CD4-positive, alpha-beta memory T cell (primary cell): ENCODE measurements at regions not wholly inside any gene's neighbourhood (a gene's known extent, or its start where the extent isn't known, plus 50 kb on each side); places are given as distances from the start of the nearest gene placed in this dataset.
"Not testable (repeated sequence)": the region's sequence is repeated elsewhere in the genome, so short reads cannot be mapped to it uniquely, and the experiment has no call there.

Experiments
- CTCF ChIA-PET: fragments of 350-600 bp; sonication (Branson Sonifier 250); formaldehyde crosslinking; loops from one replicate; lab custom pipeline; 2021; ENCODE audit warnings: inconsistent platforms; ENCODE audit not compliant: partially characterized antibody; lab: Charles Lee
- POLR2A ChIA-PET: fragments of 350-600 bp; sonication (Branson Sonifier 250); formaldehyde crosslinking; loops from one replicate; lab custom pipeline; 2021; ENCODE audit not compliant: partially characterized antibody; lab: Charles Lee
- DNase-seq, 5 donors: peaks; one replicate each; pipeline versions ENCODE4 v3.0.0 to v3.0.0-alpha.2; 2020 to 2022; ENCODE audit warnings: mixed read lengths in 1 of 5
- H3K27ac ChIP-seq: one replicate; pipeline ENCODE4 v1.7.0; 2013; ENCODE audit warnings: low read depth, low read length
- H3K27me3 ChIP-seq: 2 replicates; pipeline ENCODE4 v1.7.0; 2013; ENCODE audit warnings: mild to moderate bottlenecking, low read length, moderate library complexity; ENCODE audit not compliant: insufficient read depth
- H3K36me3 ChIP-seq: 2 replicates; pipeline ENCODE4 v1.7.0; 2013; ENCODE audit warnings: mild to moderate bottlenecking, low read length, moderate library complexity; ENCODE audit not compliant: insufficient read depth
- H3K4me1 ChIP-seq: 2 replicates; pipeline ENCODE4 v1.7.0; 2013; ENCODE audit warnings: mild to moderate bottlenecking, low read length, moderate library complexity; ENCODE audit not compliant: insufficient read depth
- H3K4me3 ChIP-seq, 2 donors: one replicate each; pipeline ENCODE4 v1.7.0; 2013; ENCODE audit warnings: low read length in 2 of 2, mild to moderate bottlenecking in 1 of 2
- H3K9me3 ChIP-seq, 2 donors: one replicate each; pipeline ENCODE4 v1.7.0; 2013; ENCODE audit warnings: low read length in 2 of 2, control low read depth in 1 of 2; ENCODE audit not compliant: control insufficient read depth in 1 of 2
- H3K27ac Mint-ChIP-seq, 7 donors: one replicate each; pipeline ENCODE4 v1.8.0; 2020 to 2021; ENCODE audit warnings: mixed read lengths in 7 of 7, mild to moderate bottlenecking in 6 of 7, inconsistent platforms in 3 of 7, moderate library complexity in 3 of 7
- H3K27me3 Mint-ChIP-seq, 2 donors: one replicate each; pipeline ENCODE4 v1.8.0; 2020 to 2021; ENCODE audit warnings: mixed read lengths in 2 of 2
- H3K36me3 Mint-ChIP-seq, 2 donors: one replicate each; pipeline ENCODE4 v1.8.0; 2020 to 2021; ENCODE audit warnings: mixed read lengths in 2 of 2, inconsistent platforms in 1 of 2, mild to moderate bottlenecking in 1 of 2
- H3K4me1 Mint-ChIP-seq, 4 donors: one replicate each; pipeline ENCODE4 v1.8.0; 2020 to 2021; ENCODE audit warnings: mixed read lengths in 4 of 4, mild to moderate bottlenecking in 1 of 4
- H3K4me3 Mint-ChIP-seq, 8 donors: one replicate each; pipeline ENCODE4 v1.8.0; 2020 to 2021; ENCODE audit warnings: mixed read lengths in 8 of 8, mild to moderate bottlenecking in 7 of 8, moderate library complexity in 6 of 8, inconsistent platforms in 3 of 8
- H3K9me3 Mint-ChIP-seq, 8 donors: one replicate each; pipeline ENCODE4 v1.8.0; 2020 to 2021; ENCODE audit warnings: mixed read lengths in 8 of 8, mild to moderate bottlenecking in 5 of 8, inconsistent platforms in 3 of 8, moderate library complexity in 1 of 8
- intact Hi-C: fragments of 100-400 bp; cut with micrococcal nuclease; formaldehyde crosslinking; loops from one replicate; pipeline ENCODE4 v1.15.1; 2023

DNA sequence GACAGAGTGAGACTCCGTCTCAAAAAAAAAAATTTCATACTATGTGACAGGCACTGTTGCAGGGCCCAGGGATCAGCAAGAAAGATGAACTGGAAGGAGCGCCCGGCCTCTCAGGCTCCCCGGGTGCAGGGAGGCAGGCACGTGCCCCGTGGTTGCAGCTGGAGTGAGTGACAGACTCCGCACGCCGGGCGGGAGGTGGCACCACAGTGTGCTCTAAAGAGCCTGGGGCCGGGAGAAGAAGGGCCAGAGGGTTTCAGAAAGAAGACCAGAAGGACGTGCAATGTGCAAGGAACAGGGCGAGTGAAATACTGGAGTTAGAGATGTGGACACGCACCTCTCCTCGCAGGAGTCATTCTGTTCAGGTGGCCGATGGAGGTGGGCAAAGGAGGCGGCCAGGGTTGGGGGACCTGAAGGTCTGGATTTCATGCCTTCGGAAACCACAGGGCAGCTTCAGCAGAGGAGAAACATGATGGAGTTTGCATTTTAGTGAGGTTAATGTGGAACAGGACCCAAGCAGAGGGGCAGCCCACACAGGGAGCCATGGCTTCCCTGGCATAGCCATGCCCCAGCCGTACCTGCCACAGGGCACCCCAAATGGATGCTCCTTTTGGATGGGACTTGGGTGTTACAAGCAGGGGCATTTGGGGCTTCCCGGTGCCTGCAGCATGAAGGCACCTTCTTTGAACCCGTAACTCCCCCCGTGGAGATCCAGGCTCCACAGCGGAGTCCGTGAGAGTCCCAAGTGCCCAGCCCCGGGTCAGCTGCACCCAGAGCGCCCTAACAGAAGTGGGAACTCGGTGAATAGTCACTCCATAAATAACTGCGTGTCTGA lies 226.2 kb downstream of the ERMARD start:
- Histone ChIP-seq H3K4me3 (no peak overlapping the region), H3K9me3 (no peaks in the 10 kb centered on the region), H3K4me1 (no peaks in the 10 kb centered on the region), H3K36me3 (no peaks in the 10 kb centered on the region), H3K27ac (no peak overlapping the region), H3K27me3 (no peaks in the 10 kb centered on the region)
- no peak overlapping the region for H3K27ac Mint-ChIP-seq
- no peaks in the 10 kb centered on the region for H3K4me1 Mint-ChIP-seq
- intact Hi-C loops: no loop called here
- no peaks in the 10 kb centered on the region for H3K36me3 Mint-ChIP-seq
- no peak for DNase-seq
- POLR2A ChIA-PET: no interaction called here
- no peaks in the 10 kb centered on the region for H3K9me3 Mint-ChIP-seq
- peaks cover 1 to 2% of the 10 kb centered on the region in 2 donors for H3K27me3 Mint-ChIP-seq
- CTCF ChIA-PET: no interaction called here
- H3K4me3 Mint-ChIP-seq: no peak overlapping the region

GRCh38 chr6:169976301-169977081 lies 225.1 kb downstream of the ERMARD start:
- H3K36me3 ChIP-seq: no peaks in the 10 kb centered on the region
- POLR2A ChIA-PET: no interaction called here
- no peak overlapping the region for H3K4me3 ChIP-seq
- H3K27ac ChIP-seq: no peak overlapping the region
- H3K27ac Mint-ChIP-seq: no peak overlapping the region
- no peak overlapping the region for H3K4me3 Mint-ChIP-seq
- intact Hi-C loops: no loop called here
- no peaks in the 10 kb centered on the region for H3K9me3 ChIP-seq
- no peaks in the 10 kb centered on the region for H3K4me1 Mint-ChIP-seq
- no peak for DNase-seq
- H3K27me3 ChIP-seq: no peaks in the 10 kb centered on the region
- H3K9me3 Mint-ChIP-seq: no peaks in the 10 kb centered on the region
- CTCF ChIA-PET: no interaction called here
- peaks cover 1 to 2% of the 10 kb centered on the region in 2 donors for H3K27me3 Mint-ChIP-seq
- H3K4me1 ChIP-seq: no peaks in the 10 kb centered on the region
- H3K36me3 Mint-ChIP-seq: no peaks in the 10 kb centered on the region

- no peaks in the 10 kb centered on the region for H3K9me3 ChIP-seq
- no peaks in the 10 kb centered on the region for H3K9me3 Mint-ChIP-seq
Measured at GRCh38 chr6:169975701-169976100, 224.3 kb downstream of the ERMARD start.

GRCh38 chr6:169975286-169975685 lies 223.9 kb downstream of the ERMARD start:
- Mint-ChIP-seq H3K9me3 (no peaks in the 10 kb centered on the region), H3K36me3 (no peaks in the 10 kb centered on the region), H3K27me3 (peaks cover 1 to 2% of the 10 kb centered on the region in 2 donors), H3K27ac (no peak overlapping the region), H3K4me3 (no peak overlapping the region), H3K4me1 (no peaks in the 10 kb centered on the region)
- POLR2A ChIA-PET: no interaction called here
- no peaks in the 10 kb centered on the region for H3K36me3 ChIP-seq
- H3K27ac ChIP-seq: no peak overlapping the region
- H3K4me3 ChIP-seq: no peak overlapping the region
- no peaks in the 10 kb centered on the region for H3K9me3 ChIP-seq
- no peaks in the 10 kb centered on the region for H3K27me3 ChIP-seq
- CTCF ChIA-PET: no interaction called here
- DNase-seq: no peak
- intact Hi-C loops: no loop called here
- H3K4me1 ChIP-seq: no peaks in the 10 kb centered on the region

More at GRCh38 chr6:169975701-169976100, 224.3 kb downstream of the ERMARD start:
- Mint-ChIP-seq H3K36me3 (no peaks in the 10 kb centered on the region), H3K4me3 (no peak overlapping the region), H3K4me1 (no peaks in the 10 kb centered on the region), H3K27me3 (peaks cover 1 to 2% of the 10 kb centered on the region in 2 donors), H3K27ac (no peak overlapping the region)
- intact Hi-C loops: no loop called here
- Histone ChIP-seq H3K27me3 (no peaks in the 10 kb centered on the region), H3K36me3 (no peaks in the 10 kb centered on the region), H3K4me1 (no peaks in the 10 kb centered on the region), H3K27ac (no peak overlapping the region), H3K4me3 (no peak overlapping the region)
- CTCF ChIA-PET: no interaction called here
- POLR2A ChIA-PET: no interaction called here
- no peak for DNase-seq

GRCh38 chr6:169974663-169975062 lies 223.2 kb downstream of the ERMARD start:
- Mint-ChIP-seq H3K9me3 (no peaks in the 10 kb centered on the region), H3K4me3 (no peak overlapping the region)
- DNase-seq: no peak

GRCh38 chr6:169973588-169974467 lies 222.4 kb downstream of the ERMARD start:
- H3K4me3 Mint-ChIP-seq, H3K4me3 ChIP-seq, DNase-seq, H3K4me1 Mint-ChIP-seq, CTCF ChIA-PET, H3K27ac Mint-ChIP-seq, H3K27me3 ChIP-seq, H3K36me3 ChIP-seq, H3K4me1 ChIP-seq, H3K27me3 Mint-ChIP-seq, intact Hi-C loops, H3K9me3 ChIP-seq, POLR2A ChIA-PET, H3K9me3 Mint-ChIP-seq, H3K27ac ChIP-seq, H3K36me3 Mint-ChIP-seq: not testable (repeated sequence)

More at GRCh38 chr6:169974663-169975062, 223.2 kb downstream of the ERMARD start:
- H3K9me3 ChIP-seq: no peaks in the 10 kb centered on the region
- ChIA-PET POLR2A (no interaction called here), CTCF (no interaction called here)
- Mint-ChIP-seq H3K36me3 (no peaks in the 10 kb centered on the region), H3K27ac (no peak overlapping the region), H3K27me3 (peaks cover 1 to 2% of the 10 kb centered on the region in 2 donors), H3K4me1 (no peaks in the 10 kb centered on the region)
- H3K4me3 ChIP-seq: no peak overlapping the region
- no peaks in the 10 kb centered on the region for H3K4me1 ChIP-seq
- no peaks in the 10 kb centered on the region for H3K27me3 ChIP-seq
- intact Hi-C loops: no loop called here
- H3K27ac ChIP-seq: no peak overlapping the region
- no peaks in the 10 kb centered on the region for H3K36me3 ChIP-seq

- no peaks in the 10 kb centered on the region for H3K4me1 Mint-ChIP-seq
- POLR2A ChIA-PET: no interaction called here
- no peaks in the 10 kb centered on the region for H3K9me3 Mint-ChIP-seq
- no peaks in the 10 kb centered on the region for H3K27me3 ChIP-seq
- no peaks in the 10 kb centered on the region for H3K4me1 ChIP-seq
- no peak overlapping the region for H3K27ac ChIP-seq
- intact Hi-C loops: no loop called here
- no peaks in the 10 kb centered on the region for H3K9me3 ChIP-seq
- H3K4me3 Mint-ChIP-seq: no peak overlapping the region
- H3K27me3 Mint-ChIP-seq: peaks cover 1 to 2% of the 10 kb centered on the region in 2 donors
- H3K27ac Mint-ChIP-seq: no peak overlapping the region
- H3K36me3 Mint-ChIP-seq: no peaks in the 10 kb centered on the region
- no peaks in the 10 kb centered on the region for H3K36me3 ChIP-seq
- H3K4me3 ChIP-seq: no peak overlapping the region
- no peak for DNase-seq
- CTCF ChIA-PET: no interaction called here
Measured at GRCh38 chr6:169972736-169973135, 221.3 kb downstream of the ERMARD start.
